Activated B cell treated with CpG ODN at 0.5 μM for 24 hours (primary cell): ENCODE measurements at regions not wholly inside any gene's neighbourhood (a gene's known extent, or its start where the extent isn't known, plus 50 kb on each side); places are given as distances from the start of the nearest gene placed in this dataset.

ENCODE experiments used
- ATAC-seq: fragments of 200-7000 bp; cut with Tn5 transposase; one replicate; pipeline ENCODE4 v1.10.0; 2021; ENCODE audit warnings: low read depth, mild to moderate bottlenecking, moderate library complexity
- CTCF ChIA-PET: fragments of 350-600 bp; sonication (Branson Sonifier 250); formaldehyde crosslinking; loops from one replicate; lab custom pipeline; 2021; ENCODE audit warnings: antibody characterized with exemption; lab: Charles Lee
- POLR2A ChIA-PET: fragments of 350-600 bp; sonication (Branson Sonifier 250); formaldehyde crosslinking; loops from one replicate; lab custom pipeline; 2021; ENCODE audit warnings: antibody characterized with exemption; lab: Charles Lee
- DNase-seq: peaks from one replicate; pipeline ENCODE4 v3.0.0; 2022
- H3K27ac Mint-ChIP-seq: one replicate; pipeline ENCODE4 v1.8.0; 2020; ENCODE audit warnings: mixed read lengths
- H3K27me3 Mint-ChIP-seq: one replicate; pipeline ENCODE4 v1.8.0; 2021; ENCODE audit warnings: mixed read lengths
- H3K36me3 Mint-ChIP-seq: one replicate; pipeline ENCODE4 v1.8.0; 2021; ENCODE audit warnings: low read depth, mixed read lengths
- H3K4me1 Mint-ChIP-seq: one replicate; pipeline ENCODE4 v1.8.0; 2021; ENCODE audit warnings: mixed read lengths
- H3K4me3 Mint-ChIP-seq: one replicate; pipeline ENCODE4 v1.8.0; 2020; ENCODE audit warnings: mild to moderate bottlenecking, mixed read lengths
- H3K9me3 Mint-ChIP-seq: one replicate; pipeline ENCODE4 v1.8.0; 2020; ENCODE audit warnings: mixed read lengths
- intact Hi-C: fragments of 100-400 bp; cut with micrococcal nuclease; formaldehyde crosslinking; loops from one replicate; pipeline ENCODE4 v1.15.1; 2024
- TF ChIP-seq, protein P1 (sequence below): fragments of 200-600 bp; IDR thresholded peaks from one replicate; pipeline ENCODE4 v1.8.0; 2022; ENCODE audit warnings: antibody characterized with exemption, mild to moderate bottlenecking

DNA sequence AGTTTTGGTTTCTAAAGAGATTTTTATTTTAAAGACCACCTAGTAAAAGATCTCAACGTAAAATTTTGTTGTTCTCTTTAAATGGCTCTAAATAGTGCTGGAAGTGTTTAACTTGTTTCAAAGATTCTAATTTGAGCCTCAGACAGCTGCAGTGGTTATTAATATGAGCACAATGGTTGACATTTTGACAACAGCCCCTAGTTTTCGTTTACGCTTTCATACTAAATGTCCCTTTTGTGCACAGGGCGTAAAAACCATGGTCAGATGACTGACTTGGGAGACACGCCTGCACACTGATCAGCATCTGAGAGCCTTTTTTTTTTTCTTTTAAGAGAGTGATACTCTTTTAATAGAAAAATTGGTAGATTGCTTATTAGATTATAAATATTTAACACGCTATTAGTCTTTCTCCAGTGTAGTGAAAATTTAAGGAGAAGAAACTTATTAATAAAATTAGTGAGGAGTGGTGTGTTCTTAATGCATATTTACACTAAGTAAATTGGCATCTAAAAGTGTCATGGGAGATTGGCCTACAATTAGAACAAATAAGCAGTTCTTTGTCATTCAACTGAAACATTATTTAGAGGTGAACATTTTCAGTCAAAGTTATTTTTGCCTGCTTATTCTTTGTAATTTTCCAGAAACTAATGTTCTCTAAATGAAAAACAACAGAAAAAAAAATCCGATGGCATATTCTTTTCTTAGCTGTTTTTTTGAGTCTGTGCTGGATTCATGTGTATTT, 182.8 kb upstream of the PHYHIPL start:
- Mint-ChIP-seq H3K27ac (no peak overlapping the region), H3K9me3 (peaks cover 10% of the 10 kb centered on the region), H3K4me3 (no peak overlapping the region), H3K36me3 (no peaks in the 10 kb centered on the region), H3K4me1 (no peaks in the 10 kb centered on the region), H3K27me3 (peaks cover 4% of the 10 kb centered on the region)
- ChIA-PET POLR2A (no interaction called here), CTCF (no interaction called here)
- intact Hi-C loops = no loop called here
- ATAC-seq (no peak), DNase-seq (no peak)
- TF ChIP-seq, protein P1, sequence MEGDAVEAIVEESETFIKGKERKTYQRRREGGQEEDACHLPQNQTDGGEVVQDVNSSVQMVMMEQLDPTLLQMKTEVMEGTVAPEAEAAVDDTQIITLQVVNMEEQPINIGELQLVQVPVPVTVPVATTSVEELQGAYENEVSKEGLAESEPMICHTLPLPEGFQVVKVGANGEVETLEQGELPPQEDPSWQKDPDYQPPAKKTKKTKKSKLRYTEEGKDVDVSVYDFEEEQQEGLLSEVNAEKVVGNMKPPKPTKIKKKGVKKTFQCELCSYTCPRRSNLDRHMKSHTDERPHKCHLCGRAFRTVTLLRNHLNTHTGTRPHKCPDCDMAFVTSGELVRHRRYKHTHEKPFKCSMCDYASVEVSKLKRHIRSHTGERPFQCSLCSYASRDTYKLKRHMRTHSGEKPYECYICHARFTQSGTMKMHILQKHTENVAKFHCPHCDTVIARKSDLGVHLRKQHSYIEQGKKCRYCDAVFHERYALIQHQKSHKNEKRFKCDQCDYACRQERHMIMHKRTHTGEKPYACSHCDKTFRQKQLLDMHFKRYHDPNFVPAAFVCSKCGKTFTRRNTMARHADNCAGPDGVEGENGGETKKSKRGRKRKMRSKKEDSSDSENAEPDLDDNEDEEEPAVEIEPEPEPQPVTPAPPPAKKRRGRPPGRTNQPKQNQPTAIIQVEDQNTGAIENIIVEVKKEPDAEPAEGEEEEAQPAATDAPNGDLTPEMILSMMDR = no peak

DNA sequence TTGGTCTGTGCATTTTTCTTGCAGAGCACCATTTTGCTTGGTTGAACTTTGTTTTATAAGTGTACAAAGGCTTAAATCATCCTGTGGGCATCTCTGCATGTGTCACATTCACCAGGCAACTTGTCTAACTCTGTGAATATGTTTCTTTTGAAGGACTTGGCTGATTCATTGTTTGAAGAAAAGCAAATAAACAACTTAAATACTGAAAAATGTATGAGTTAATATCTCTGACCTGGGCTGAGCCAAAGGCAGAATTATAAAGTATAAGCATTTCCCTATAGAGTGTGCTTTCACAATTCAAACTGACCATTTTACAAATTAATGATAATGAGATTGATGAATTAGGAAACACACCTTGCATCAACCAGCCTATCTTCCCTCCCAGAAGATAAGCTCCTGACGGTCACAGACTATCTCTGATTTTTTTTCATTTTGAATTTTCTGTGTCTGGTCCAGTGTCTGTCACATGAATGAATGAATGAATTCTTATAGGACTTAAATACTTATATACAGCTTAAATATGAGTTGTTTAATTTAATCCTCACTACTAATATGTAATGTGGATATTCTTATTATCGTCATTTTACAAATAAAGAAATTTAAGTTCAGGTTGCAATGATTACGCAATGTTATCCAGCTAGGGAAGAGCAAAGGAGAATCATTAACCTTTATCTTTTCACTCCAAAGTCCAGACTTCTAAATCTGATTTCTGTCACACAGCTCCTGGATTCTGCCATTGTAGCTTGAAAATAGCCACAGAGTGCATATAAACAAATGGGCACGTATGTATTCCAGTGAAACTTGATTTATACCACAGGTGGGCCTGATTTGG, 182.0 kb upstream of the PHYHIPL start:
- no peak for ATAC-seq
- ChIA-PET CTCF (no interaction called here), POLR2A (no interaction called here)
- no peak overlapping the region for H3K4me3 Mint-ChIP-seq
- H3K4me1 Mint-ChIP-seq = no peaks in the 10 kb centered on the region
- H3K27me3 Mint-ChIP-seq = peaks cover 4% of the 10 kb centered on the region
- TF ChIP-seq, protein P1 = no peak
- intact Hi-C loops = no loop called here
- no peak overlapping the region for H3K27ac Mint-ChIP-seq
- H3K36me3 Mint-ChIP-seq = no peaks in the 10 kb centered on the region
- peaks cover 5% of the 10 kb centered on the region for H3K9me3 Mint-ChIP-seq
- DNase-seq = no peak

DNA sequence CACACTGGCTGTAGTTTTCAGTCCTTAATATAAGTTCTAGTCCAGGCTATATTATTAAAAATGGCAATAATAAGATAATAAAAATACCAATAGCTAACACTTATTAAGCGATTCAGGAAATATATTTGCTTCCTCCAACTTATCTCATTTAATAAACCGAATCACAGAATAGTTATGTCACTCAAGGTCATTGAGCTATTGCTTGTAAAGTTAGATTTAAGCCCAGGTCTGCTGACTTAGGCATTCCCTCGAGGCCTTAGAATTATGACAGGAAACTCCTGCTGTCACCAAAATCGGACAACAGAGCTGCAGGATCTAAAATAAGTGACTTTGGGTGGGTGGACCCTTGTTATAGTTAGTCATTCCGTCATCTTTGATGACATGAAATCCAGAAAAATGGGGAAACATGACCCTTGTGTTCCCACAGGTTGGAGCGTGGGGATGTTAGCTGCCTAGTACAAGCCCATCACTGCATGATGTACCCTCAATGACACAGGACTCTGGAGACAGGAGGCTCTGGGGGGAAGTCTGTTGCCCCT, 181.3 kb upstream of the PHYHIPL start:
- ATAC-seq (no peak), DNase-seq (no peak)
- intact Hi-C loops = no loop called here
- TF ChIP-seq, protein P1 = no peak
- no peaks in the 10 kb centered on the region for H3K36me3 Mint-ChIP-seq
- CTCF ChIA-PET = no interaction called here
- POLR2A ChIA-PET = no interaction called here
- peaks cover 4% of the 10 kb centered on the region for H3K27me3 Mint-ChIP-seq
- H3K4me1 Mint-ChIP-seq = no peaks in the 10 kb centered on the region
- H3K9me3 Mint-ChIP-seq = peaks cover 2% of the 10 kb centered on the region
- no peak overlapping the region for H3K4me3 Mint-ChIP-seq
- no peak overlapping the region for H3K27ac Mint-ChIP-seq

DNA sequence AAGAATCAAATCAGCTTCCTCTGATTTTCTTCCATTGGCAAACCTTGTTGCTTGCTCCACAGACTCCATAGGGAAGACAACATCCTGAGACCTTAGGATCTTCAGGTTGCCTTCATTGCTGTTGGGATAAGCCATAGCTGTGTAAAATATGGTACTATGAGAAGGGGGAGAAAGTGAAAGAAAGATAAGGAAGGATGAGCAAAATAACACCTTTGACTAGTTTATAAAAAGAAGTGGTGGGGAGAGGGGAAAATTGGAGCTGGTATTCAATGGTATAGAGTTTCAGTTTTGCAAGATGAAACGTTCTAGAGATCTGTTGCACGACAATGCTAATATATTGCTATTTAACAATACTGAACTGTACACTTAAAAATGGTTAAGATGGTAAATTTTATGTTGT, 180.4 kb upstream of the PHYHIPL start:
- CTCF ChIA-PET = no interaction called here
- H3K4me1 Mint-ChIP-seq = no peaks in the 10 kb centered on the region

More for the DNA sequence above, 180.4 kb upstream of the PHYHIPL start:
- POLR2A ChIA-PET = no interaction called here
- Mint-ChIP-seq H3K9me3 (no peaks in the 10 kb centered on the region), H3K4me3 (no peak overlapping the region), H3K27me3 (peaks cover 4% of the 10 kb centered on the region), H3K27ac (no peak overlapping the region), H3K36me3 (no peaks in the 10 kb centered on the region)
- TF ChIP-seq, protein P1 = no peak
- intact Hi-C loops = no loop called here
- no peak for DNase-seq
- ATAC-seq = no peak
